ENCODE measurements at regions not wholly inside any gene's neighbourhood (a gene's known extent, or its start where the extent isn't known, plus 50 kb on each side); places are given as distances from the start of the nearest gene placed in this dataset.
"Not testable (repeated sequence)": the region's sequence is repeated elsewhere in the genome, so short reads cannot be mapped to it uniquely, and the experiment has no call there.

GRCh38 chr9:104319685-104320084 lies 184.4 kb upstream of the OR13F1 start:
- Mint-ChIP-seq H3K36me3 (ENCODE audit: low read depth, unreplicated experiment) (no peaks in the 10 kb centered on the region), H3K27ac (ENCODE audit: unreplicated experiment) (no peak overlapping the region), H3K4me1 (ENCODE audit: low read depth, unreplicated experiment) (no peaks in the 10 kb centered on the region), H3K4me3 (ENCODE audit: unreplicated experiment) (no peak overlapping the region), H3K9me3 (ENCODE audit: unreplicated experiment) (no peaks in the 10 kb centered on the region), H3K27me3 (ENCODE audit: low read depth, unreplicated experiment) (no peaks in the 10 kb centered on the region)
- TF ChIP-seq EZH2 (IDR thresholded peaks at IDR 0.05; ENCODE audit: insufficient read depth, low read length), result no peak
- Histone ChIP-seq H3K27me3 (ENCODE audit: insufficient read depth, low read length) (no peaks in the 10 kb centered on the region), H3K4me3 (ENCODE audit: insufficient read depth, low read depth, low read length) (no peak overlapping the region), H4K20me1 (ENCODE audit: insufficient read depth, low read length) (no peaks in the 10 kb centered on the region), H3K36me3 (ENCODE audit: insufficient read depth, low read length) (no peaks in the 10 kb centered on the region), H3K9ac (ENCODE audit: low read length) (no peak overlapping the region), H3K4me1 (ENCODE audit: insufficient read depth, low read length) (no peaks in the 10 kb centered on the region), H3K9me3 (ENCODE audit: insufficient read depth, low read depth, low read length) (no peaks in the 10 kb centered on the region), H2AFZ (ENCODE audit: low read depth, low read length) (no peak overlapping the region), H3K79me2 (ENCODE audit: insufficient read depth, low read length) (no peaks in the 10 kb centered on the region), H3K27ac (ENCODE audit: low read depth, low read length) (no peak overlapping the region), H3K4me2 (ENCODE audit: low read length) (no peak overlapping the region)
- FAIRE-seq (no peak), DNase-seq (ENCODE audit: low read depth) (no peak)

- Histone ChIP-seq H2AFZ (ENCODE audit: low read depth, low read length) (no peak overlapping the region), H3K27me3 (ENCODE audit: insufficient read depth, low read length) (no peaks in the 10 kb centered on the region), H3K27ac (ENCODE audit: low read depth, low read length) (no peak overlapping the region), H3K4me1 (ENCODE audit: insufficient read depth, low read length) (no peaks in the 10 kb centered on the region), H3K9me3 (ENCODE audit: insufficient read depth, low read depth, low read length) (no peaks in the 10 kb centered on the region), H3K9ac (ENCODE audit: low read length) (no peak overlapping the region), H3K36me3 (ENCODE audit: insufficient read depth, low read length) (no peaks in the 10 kb centered on the region), H3K79me2 (ENCODE audit: insufficient read depth, low read length) (no peaks in the 10 kb centered on the region), H4K20me1 (ENCODE audit: insufficient read depth, low read length) (no peaks in the 10 kb centered on the region), H3K4me2 (ENCODE audit: low read length) (no peak overlapping the region), H3K4me3 (ENCODE audit: insufficient read depth, low read depth, low read length) (no peak overlapping the region)
- Mint-ChIP-seq H3K9me3 (ENCODE audit: unreplicated experiment) (no peaks in the 10 kb centered on the region), H3K27me3 (ENCODE audit: low read depth, unreplicated experiment) (no peaks in the 10 kb centered on the region), H3K4me1 (ENCODE audit: low read depth, unreplicated experiment) (no peaks in the 10 kb centered on the region), H3K27ac (ENCODE audit: unreplicated experiment) (no peak overlapping the region), H3K4me3 (ENCODE audit: unreplicated experiment) (no peak overlapping the region), H3K36me3 (ENCODE audit: low read depth, unreplicated experiment) (no peaks in the 10 kb centered on the region)
- no peak for FAIRE-seq
- DNase-seq (ENCODE audit: low read depth), result no peak
- no peak for TF ChIP-seq CTCF (IDR thresholded peaks at IDR 0.05; ENCODE audit: insufficient read depth, low read depth, low read length)
- TF ChIP-seq EZH2 (IDR thresholded peaks at IDR 0.05; ENCODE audit: insufficient read depth, low read length), result no peak
Observed at GRCh38 chr9:104322596-104322995, 181.5 kb upstream of the OR13F1 start.

- not testable (repeated sequence) for H4K20me1 ChIP-seq (ENCODE audit: insufficient read depth, low read length); H3K4me3 ChIP-seq (ENCODE audit: insufficient read depth, low read depth, low read length); H3K36me3 ChIP-seq (ENCODE audit: insufficient read depth, low read length); H3K4me2 ChIP-seq (ENCODE audit: low read length); H3K27ac Mint-ChIP-seq (ENCODE audit: unreplicated experiment); H3K27ac ChIP-seq (ENCODE audit: low read depth, low read length); H3K4me3 Mint-ChIP-seq (ENCODE audit: unreplicated experiment); H3K36me3 Mint-ChIP-seq (ENCODE audit: low read depth, unreplicated experiment); H3K4me1 ChIP-seq (ENCODE audit: insufficient read depth, low read length); DNase-seq (ENCODE audit: low read depth); H3K27me3 Mint-ChIP-seq (ENCODE audit: low read depth, unreplicated experiment); FAIRE-seq; H3K9ac ChIP-seq (ENCODE audit: low read length); H3K9me3 Mint-ChIP-seq (ENCODE audit: unreplicated experiment); H3K9me3 ChIP-seq (ENCODE audit: insufficient read depth, low read depth, low read length); H3K79me2 ChIP-seq (ENCODE audit: insufficient read depth, low read length); H3K27me3 ChIP-seq (ENCODE audit: insufficient read depth, low read length); H2AFZ ChIP-seq (ENCODE audit: low read depth, low read length); H3K4me1 Mint-ChIP-seq (ENCODE audit: low read depth, unreplicated experiment)
Observed at GRCh38 chr9:104323967-104324694, 179.9 kb upstream of the OR13F1 start.
